HEK293 (cell line): ENCODE measurements at regions not wholly inside any gene's neighbourhood (a gene's known extent, or its start where the extent isn't known, plus 50 kb on each side); places are given as distances from the start of the nearest gene placed in this dataset.

ENCODE experiments used
- CTCF ChIA-PET: fragments of 350-600 bp; formaldehyde crosslinking; extraction: SDS; loops from one replicate; lab custom pipeline; 2021; ENCODE audit warnings: antibody characterized with exemption; lab: Yijun Ruan, JAX
- POLR2A ChIA-PET: fragments of 300-600 bp; formaldehyde crosslinking; extraction: SDS; loops from one replicate; lab custom pipeline; 2020; ENCODE audit warnings: antibody characterized with exemption, inconsistent platforms; lab: Yijun Ruan, JAX
- H3K27ac ChIP-seq: fragments of 200-500 bp; sonication (Bioruptor generic); 2 replicates; pipeline ENCODE4 v1.5.1; 2014; ENCODE audit warnings: low read depth, low read length, control low read depth, inconsistent platforms; ENCODE audit errors: extremely low read depth
- H3K36me3 ChIP-seq, 2 experiments: fragments of 200-500 bp in 1 of 2; sonication (Bioruptor generic) in 1 of 2; 1 replicate in 1 of 2; 2 replicates in 1 of 2; pipeline ENCODE4 v1.5.1; 2014 to 2017; ENCODE audit warnings: inconsistent platforms in 2 of 2, low read length in 2 of 2; ENCODE audit not compliant: control insufficient read depth in 2 of 2, insufficient read depth in 1 of 2
- H3K4me1 ChIP-seq: fragments of 200-500 bp; sonication (Bioruptor generic); 2 replicates; pipeline ENCODE4 v1.5.1; 2014; ENCODE audit warnings: mild to moderate bottlenecking, low read length, inconsistent platforms; ENCODE audit not compliant: control insufficient read depth, insufficient read depth
- H3K4me3 ChIP-seq: 2 replicates; pipeline ENCODE4 v1.5.1; 2011; ENCODE audit warnings: low read depth, mild to moderate bottlenecking, control low read depth, low read length, moderate library complexity
- H3K9me3 ChIP-seq: fragments of 200-500 bp; sonication (Bioruptor generic); 2 replicates; pipeline ENCODE4 v1.5.1; 2014; ENCODE audit warnings: low read depth, low read length, inconsistent platforms; ENCODE audit not compliant: control insufficient read depth, insufficient read depth
- OSR2 ChIP-seq: fragments of 450-650 bp; formaldehyde crosslinking; IDR thresholded peaks from 2 replicates; pipeline ENCODE4 v1.5.1; 2016; ENCODE audit warnings: missing biosample characterization, missing genetic modification characterization
- OVOL3 ChIP-seq: fragments of 450-650 bp; formaldehyde crosslinking; IDR thresholded peaks from 2 replicates; pipeline ENCODE4 v1.5.1; 2016; ENCODE audit warnings: missing biosample characterization, missing genetic modification characterization
- PRDM1 ChIP-seq: fragments of 450-650 bp; formaldehyde crosslinking; IDR thresholded peaks from 2 replicates; pipeline ENCODE4; 2016; ENCODE audit warnings: missing biosample characterization, missing genetic modification characterization
- SCRT1 ChIP-seq: fragments of 450-650 bp; formaldehyde crosslinking; IDR thresholded peaks from 2 replicates; pipeline ENCODE4 v1.5.1; 2016; ENCODE audit warnings: missing biosample characterization, missing genetic modification characterization, borderline replicate concordance
- SCRT2 ChIP-seq: fragments of 450-650 bp; formaldehyde crosslinking; IDR thresholded peaks from 2 replicates; pipeline ENCODE4 v1.5.1; 2016; ENCODE audit warnings: missing biosample characterization, missing genetic modification characterization
- SP3 ChIP-seq: fragments of 450-650 bp; formaldehyde crosslinking; IDR thresholded peaks from 2 replicates; pipeline ENCODE4 v1.5.1; 2016; ENCODE audit warnings: missing biosample characterization, missing genetic modification characterization
- TCF7L2 ChIP-seq: IDR thresholded peaks from 2 replicates; pipeline ENCODE4 v1.6.1; 2011; ENCODE audit warnings: low read depth, mild to moderate bottlenecking, inconsistent platforms, low read length, moderate library complexity, borderline replicate concordance
- TSHZ1 ChIP-seq: fragments of 450-650 bp; formaldehyde crosslinking; IDR thresholded peaks from 2 replicates; pipeline ENCODE4 v1.5.1; 2016; ENCODE audit warnings: missing biosample characterization, missing genetic modification characterization, borderline replicate concordance
- YY1 ChIP-seq: fragments of 450-650 bp; formaldehyde crosslinking; IDR thresholded peaks from 2 replicates; pipeline ENCODE4 v1.5.1; 2018; ENCODE audit warnings: missing biosample characterization, missing genetic modification characterization
- YY2 ChIP-seq: fragments of 450-650 bp; formaldehyde crosslinking; IDR thresholded peaks from 2 replicates; pipeline ENCODE4 v1.5.1; 2016; ENCODE audit warnings: missing biosample characterization, missing genetic modification characterization
- ZBTB21 ChIP-seq: fragments of 450-650 bp; formaldehyde crosslinking; IDR thresholded peaks from 2 replicates; pipeline ENCODE4 v1.5.1; 2017; ENCODE audit warnings: missing biosample characterization, missing genetic modification characterization
- ZIC2 ChIP-seq: fragments of 450-650 bp; formaldehyde crosslinking; IDR thresholded peaks from 2 replicates; pipeline ENCODE4 v1.5.1; 2016; ENCODE audit warnings: missing biosample characterization, missing genetic modification characterization
- ZNF155 ChIP-seq: fragments of 450-650 bp; formaldehyde crosslinking; IDR thresholded peaks from 2 replicates; pipeline ENCODE4 v1.5.1; 2016; ENCODE audit warnings: missing biosample characterization, missing genetic modification characterization
- ZNF221 ChIP-seq: fragments of 450-650 bp; formaldehyde crosslinking; IDR thresholded peaks from 2 replicates; pipeline ENCODE4 v1.5.1; 2017; ENCODE audit warnings: missing biosample characterization, missing genetic modification characterization, borderline replicate concordance
- ZNF26 ChIP-seq: fragments of 450-650 bp; formaldehyde crosslinking; IDR thresholded peaks from 2 replicates; pipeline ENCODE4 v1.5.1; 2016; ENCODE audit warnings: missing biosample characterization, missing genetic modification characterization
- ZNF366 ChIP-seq: fragments of 450-650 bp; formaldehyde crosslinking; conservative IDR thresholded peaks from 2 replicates; pipeline ENCODE4 v1.5.1; 2016; ENCODE audit warnings: missing biosample characterization, missing genetic modification characterization
- ZNF530 ChIP-seq: fragments of 450-650 bp; formaldehyde crosslinking; IDR thresholded peaks from 2 replicates; pipeline ENCODE4 v1.5.1; 2016; ENCODE audit warnings: low read depth, missing biosample characterization, missing genetic modification characterization
- ZNF600 ChIP-seq: fragments of 450-650 bp; formaldehyde crosslinking; IDR thresholded peaks from 2 replicates; pipeline ENCODE4 v1.5.1; 2016; ENCODE audit warnings: missing biosample characterization, missing genetic modification characterization
- ZNF621 ChIP-seq: fragments of 450-650 bp; formaldehyde crosslinking; IDR thresholded peaks from 2 replicates; pipeline ENCODE4 v1.5.1; 2017; ENCODE audit warnings: missing biosample characterization, missing genetic modification characterization
- ZNF776 ChIP-seq: fragments of 450-650 bp; formaldehyde crosslinking; IDR thresholded peaks from 2 replicates; pipeline ENCODE4 v1.5.0; 2017; ENCODE audit warnings: missing biosample characterization, missing genetic modification characterization, borderline replicate concordance
- ZNF843 ChIP-seq: fragments of 450-650 bp; formaldehyde crosslinking; IDR thresholded peaks from 2 replicates; pipeline ENCODE4 v1.5.1; 2016; ENCODE audit warnings: missing biosample characterization, missing genetic modification characterization
- TF ChIP-seq, protein P1 (sequence below): fragments of 450-650 bp; formaldehyde crosslinking; IDR thresholded peaks from 2 replicates; pipeline ENCODE4 v1.5.1; 2016; ENCODE audit warnings: missing biosample characterization, missing genetic modification characterization

GRCh38 chrX:94511564-94511963, 837.6 kb downstream of the FAM133A start:
- TF ChIP-seq ZNF621 (tag by site-specific recombination) (no peak), ZNF530 (no peak), ZNF843 (tag by site-specific recombination) (no peak), ZNF776 (tag by site-specific recombination) (no peak), ZIC2 (no peak), ZNF600 (no peak)
- H3K36me3 ChIP-seq: no peaks in the 10 kb centered on the region; a peak in 1 of 3 replicates
- POLR2A ChIA-PET: no interaction called here

GRCh38 chrX:94515009-94515408, 841.0 kb downstream of the FAM133A start:
- TF ChIP-seq TSHZ1 (tag by site-specific recombination): no peak
- no peak for TF ChIP-seq TCF7L2
- no peak for TF ChIP-seq YY1 (tag by site-specific recombination)
- Histone ChIP-seq H3K4me3 (no peak overlapping the region), H3K27ac (no peak overlapping the region), H3K4me1 (no peaks in the 10 kb centered on the region), H3K9me3 (0 out of 2 replicates have a peak, but pooled peaks cover 2% of the 10 kb centered on the region), H3K36me3 (no peaks in the 10 kb centered on the region)
- ChIA-PET CTCF (no interaction called here), POLR2A (no interaction called here)

More at GRCh38 chrX:94511564-94511963, 837.6 kb downstream of the FAM133A start:
- CTCF ChIA-PET: no interaction called here
- Histone ChIP-seq H3K27ac (no peak overlapping the region), H3K9me3 (0 out of 2 replicates have a peak, but pooled peaks cover 2% of the 10 kb centered on the region), H3K4me1 (no peaks in the 10 kb centered on the region), H3K4me3 (no peak overlapping the region)

GRCh38 chrX:94524867-94525266, 850.9 kb downstream of the FAM133A start:
- H3K9me3 ChIP-seq: no peaks in the 10 kb centered on the region; the same call in 1 of the 2 replicates
- H3K4me1 ChIP-seq: no peaks in the 10 kb centered on the region
- CTCF ChIA-PET: interaction anchor here (0.6 to 0.8 kb wide), 2 partner anchors 175 to 1256 kb away, joined by 3 to 6 read pairs; no protein-coding TSS in a partner anchor
- no peak overlapping the region for H3K27ac ChIP-seq
- POLR2A ChIA-PET: no interaction called here
- TF ChIP-seq SP3 (tag by site-specific recombination) (no peak), ZNF155 (tag by site-specific recombination) (no peak), ZNF366 (no peak), SCRT1 (tag by site-specific recombination) (no peak), PRDM1 (tag by site-specific recombination) (no peak), SCRT2 (tag by site-specific recombination) (no peak), ZNF26 (tag by site-specific recombination) (no peak), ZBTB21 (no peak), OSR2 (tag by site-specific recombination) (no peak), YY2 (no peak), OVOL3 (tag by site-specific recombination) (no peak), ZNF221 (tag by site-specific recombination) (no peak)
- TF ChIP-seq, protein P1, sequence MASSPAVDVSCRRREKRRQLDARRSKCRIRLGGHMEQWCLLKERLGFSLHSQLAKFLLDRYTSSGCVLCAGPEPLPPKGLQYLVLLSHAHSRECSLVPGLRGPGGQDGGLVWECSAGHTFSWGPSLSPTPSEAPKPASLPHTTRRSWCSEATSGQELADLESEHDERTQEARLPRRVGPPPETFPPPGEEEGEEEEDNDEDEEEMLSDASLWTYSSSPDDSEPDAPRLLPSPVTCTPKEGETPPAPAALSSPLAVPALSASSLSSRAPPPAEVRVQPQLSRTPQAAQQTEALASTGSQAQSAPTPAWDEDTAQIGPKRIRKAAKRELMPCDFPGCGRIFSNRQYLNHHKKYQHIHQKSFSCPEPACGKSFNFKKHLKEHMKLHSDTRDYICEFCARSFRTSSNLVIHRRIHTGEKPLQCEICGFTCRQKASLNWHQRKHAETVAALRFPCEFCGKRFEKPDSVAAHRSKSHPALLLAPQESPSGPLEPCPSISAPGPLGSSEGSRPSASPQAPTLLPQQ (tag by site-specific recombination): no peak
- no peak overlapping the region for H3K4me3 ChIP-seq
- H3K36me3 ChIP-seq: no peaks in the 10 kb centered on the region
